ENCODE measurements at regions not wholly inside any gene's neighbourhood (a gene's known extent, or its start where the extent isn't known, plus 50 kb on each side); places are given as distances from the start of the nearest gene placed in this dataset.

GRCh38 chr6:156013155-156013554 lies 557.5 kb upstream of the NOX3 start:
- DNase-seq: no peak
- TF ChIP-seq EP300 (IDR thresholded peaks at IDR 0.05) (no peak), POLR2A (IDR thresholded peaks at IDR 0.05) (no peak), POLR2AphosphoS5 (IDR thresholded peaks at IDR 0.05) (no peak), CTCF (IDR thresholded peaks at IDR 0.05) (no peak)
- H3K27me3 ChIP-seq: no peaks in the 10 kb centered on the region
- H3K27ac ChIP-seq: no peak overlapping the region
- no peaks in the 10 kb centered on the region for H3K4me1 ChIP-seq
- ATAC-seq (ENCODE audit: low FRiP score in 2 of 2): no peak
- H3K9me3 ChIP-seq: no peaks in the 10 kb centered on the region
- H3K36me3 ChIP-seq: no peaks in the 10 kb centered on the region
- WGBS, 2 donors: 37 to 47% methylated on average over 4 of the region's 4 CpGs
- no peak overlapping the region for H3K4me3 ChIP-seq

- WGBS, 2 donors: 86% methylated on average over 1 of the region's 1 CpG
- no peaks in the 10 kb centered on the region for H3K9me3 ChIP-seq
- no peak overlapping the region for H3K27ac ChIP-seq
- H3K4me3 ChIP-seq: no peak overlapping the region
- no peak for TF ChIP-seq POLR2AphosphoS5 (IDR thresholded peaks at IDR 0.05)
- TF ChIP-seq CTCF (IDR thresholded peaks at IDR 0.05): no peak
- no peak for TF ChIP-seq POLR2A (IDR thresholded peaks at IDR 0.05)
- TF ChIP-seq EP300 (IDR thresholded peaks at IDR 0.05): no peak
- H3K27me3 ChIP-seq: no peaks in the 10 kb centered on the region
- H3K36me3 ChIP-seq: no peaks in the 10 kb centered on the region
- H3K4me1 ChIP-seq: no peaks in the 10 kb centered on the region
- no peak for ATAC-seq (ENCODE audit: low FRiP score in 2 of 2)
- DNase-seq: no peak
Measured at GRCh38 chr6:156009656-156010055, 554.0 kb upstream of the NOX3 start.

- Histone ChIP-seq H3K4me3 (no peak overlapping the region), H3K4me1 (no peaks in the 10 kb centered on the region), H3K9me3 (no peaks in the 10 kb centered on the region), H3K27me3 (no peaks in the 10 kb centered on the region), H3K36me3 (no peaks in the 10 kb centered on the region), H3K27ac (no peak overlapping the region)
- 66 to 67% methylated on average over 2 of the region's 2 CpGs for WGBS, 2 donors
- TF ChIP-seq POLR2A (IDR thresholded peaks at IDR 0.05): no peak
- no peak for TF ChIP-seq EP300 (IDR thresholded peaks at IDR 0.05)
- no peak for TF ChIP-seq POLR2AphosphoS5 (IDR thresholded peaks at IDR 0.05)
- no peak for TF ChIP-seq CTCF (IDR thresholded peaks at IDR 0.05)
- ATAC-seq (ENCODE audit: low FRiP score in 2 of 2): no peak
- DNase-seq: no peak
Measured at GRCh38 chr6:156004796-156005195, 549.2 kb upstream of the NOX3 start.

- no peaks in the 10 kb centered on the region for H3K36me3 ChIP-seq
- H3K9me3 ChIP-seq: no peaks in the 10 kb centered on the region
- H3K4me3 ChIP-seq: no peak overlapping the region
- WGBS, 2 donors: 76 to 84% methylated on average over 1 of the region's 1 CpG
- DNase-seq (no peak), ATAC-seq (ENCODE audit: low FRiP score in 2 of 2) (no peak)
- H3K4me1 ChIP-seq: no peaks in the 10 kb centered on the region
- H3K27ac ChIP-seq: no peak overlapping the region
- no peaks in the 10 kb centered on the region for H3K27me3 ChIP-seq
- TF ChIP-seq POLR2AphosphoS5 (IDR thresholded peaks at IDR 0.05) (no peak), CTCF (IDR thresholded peaks at IDR 0.05) (no peak)
Measured at GRCh38 chr6:155996151-155996550, 540.5 kb upstream of the NOX3 start.

- H3K27me3 ChIP-seq: no peaks in the 10 kb centered on the region
- no peaks in the 10 kb centered on the region for H3K9me3 ChIP-seq
- no peak overlapping the region for H3K4me3 ChIP-seq
- ATAC-seq (ENCODE audit: low FRiP score in 2 of 2) (no peak), DNase-seq (no peak)
- H3K27ac ChIP-seq: no peak overlapping the region
- WGBS, 2 donors: 68 to 73% methylated on average over 4 of the region's 4 CpGs
- no peaks in the 10 kb centered on the region for H3K4me1 ChIP-seq
- no peaks in the 10 kb centered on the region for H3K36me3 ChIP-seq
- TF ChIP-seq POLR2AphosphoS5 (IDR thresholded peaks at IDR 0.05): no peak
- TF ChIP-seq CTCF (IDR thresholded peaks at IDR 0.05): no peak
- TF ChIP-seq POLR2A (IDR thresholded peaks at IDR 0.05): no peak
- TF ChIP-seq EP300 (IDR thresholded peaks at IDR 0.05): no peak
Measured at GRCh38 chr6:155995281-155995680, 539.6 kb upstream of the NOX3 start.

Measured in upper lobe of left lung (tissue), 6 donors.